A549 (cell line): ENCODE measurements at regions not wholly inside any gene's neighbourhood (a gene's known extent, or its start where the extent isn't known, plus 50 kb on each side); places are given as distances from the start of the nearest gene placed in this dataset.
A peak's percentile ranks its signal among the peaks of the same experiment; 100 is the strongest.
"Not testable (repeated sequence)": the region's sequence is repeated elsewhere in the genome, so short reads cannot be mapped to it uniquely, and the experiment has no call there.

Experiments used
- ATAC-seq, 2 experiments: fragments of 200-7000 bp in 1 of 2; fragments of >200 bp in 1 of 2; cut with Nextera tagmentation in 1 of 2; cut with Tn5 transposase in 1 of 2; 3 replicates each; pipeline versions ENCODE4 v1.8.0 to v1.9.1; 2018 to 2020; ENCODE audit warnings: mild to moderate bottlenecking in 1 of 2, moderate library complexity in 1 of 2
- CTCF ChIA-PET: fragments of 300-600 bp; sonication (Branson Sonifier 250); formaldehyde crosslinking; extraction: SDS; loops from one replicate; lab custom pipeline; 2021; ENCODE audit warnings: antibody characterized with exemption, inconsistent platforms; lab: Yijun Ruan, JAX
- POLR2A ChIA-PET: fragments of 350-600 bp; formaldehyde crosslinking; extraction: SDS; loops from one replicate; lab custom pipeline; 2021; ENCODE audit warnings: antibody characterized with exemption, inconsistent platforms; lab: Yijun Ruan, JAX
- DNase-seq, 2 experiments: peaks; one replicate each; pipeline versions ENCODE4 v3.0.0 to v3.0.0-alpha.2; 2011 to 2016; ENCODE audit warnings: low read depth in 1 of 2, low spot score in 1 of 2
- FAIRE-seq: peaks from 2 replicates; lab custom pipeline; 2011; peaks lifted over from hg19 to GRCh38; lab: Jason Lieb, UNC
- H3K27ac ChIP-seq, 2 experiments: fragments of >200 bp; sonication (Bioruptor Twin); formaldehyde crosslinking; 3 replicates each; pipeline ENCODE4 v1.5.1; 2016 to 2017
- H3K4me1 ChIP-seq: fragments of >200 bp; sonication (Bioruptor Twin); formaldehyde crosslinking; 3 replicates; pipeline ENCODE4 v1.6.1; 2016
- H3K4me2 ChIP-seq: fragments of >200 bp; sonication (Bioruptor Twin); formaldehyde crosslinking; 3 replicates; pipeline ENCODE4 v1.6.1; 2016
- H3K4me3 ChIP-seq: fragments of >200 bp; sonication (Bioruptor Twin); formaldehyde crosslinking; 3 replicates; pipeline ENCODE4 v1.5.1; 2016
- H3K9me3 ChIP-seq: fragments of >200 bp; sonication (Bioruptor Twin); formaldehyde crosslinking; 3 replicates; pipeline ENCODE4 v1.6.1; 2016
- CHD4 ChIP-seq: fragments of 200-600 bp; sonication (generic); IDR thresholded peaks from 2 replicates; pipeline ENCODE4 v1.6.1; 2016; ENCODE audit warnings: antibody characterized with exemption, mild to moderate bottlenecking, borderline replicate concordance
- ESRRA ChIP-seq: fragments of 150-350 bp; IDR thresholded peaks from 2 replicates; pipeline ENCODE4 v1.6.1; 2014; ENCODE audit warnings: mild to moderate bottlenecking, low read length, borderline replicate concordance
- GATA3 ChIP-seq: IDR thresholded peaks from 2 replicates; pipeline ENCODE4 v1.6.1; 2012; ENCODE audit warnings: borderline replicate concordance
- JUN ChIP-seq, 2 experiments: fragments of >200 bp; sonication (Bioruptor Twin); formaldehyde crosslinking; IDR thresholded peaks; 2 replicates in 1 of 2; 3 replicates in 1 of 2; pipeline ENCODE4 v1.6.1; 2016 to 2017
- MAFK ChIP-seq: fragments of 450-650 bp; IDR thresholded peaks from 2 replicates; pipeline ENCODE4 v1.6.1; 2014; ENCODE audit not compliant: partially characterized antibody
- MAZ ChIP-seq: fragments of 150-350 bp; IDR thresholded peaks from 2 replicates; pipeline ENCODE4 v1.6.1; 2014; ENCODE audit warnings: antibody characterized with exemption, low read depth, low read length, borderline replicate concordance
- NFE2L2 ChIP-seq: fragments of 150-350 bp; conservative IDR thresholded peaks from 2 replicates; pipeline ENCODE4 v1.6.1; 2014; ENCODE audit warnings: low read length
- RARB ChIP-seq: fragments of 250-450 bp; sonication (Bioruptor Pico); IDR thresholded peaks from 2 replicates; pipeline ENCODE4 v1.8.0; 2021; ENCODE audit warnings: mild to moderate bottlenecking, moderate library complexity
- RFX5 ChIP-seq: fragments of 450-650 bp; IDR thresholded peaks from 2 replicates; pipeline ENCODE4 v1.7.1; 2014; ENCODE audit warnings: antibody characterized with exemption, mild to moderate bottlenecking, moderate library complexity
- TP53 ChIP-seq: fragments of 250-450 bp; sonication (Bioruptor Pico); IDR thresholded peaks from 2 replicates; pipeline ENCODE4 v1.5.0; 2021; ENCODE audit warnings: mild to moderate bottlenecking, moderate library complexity
- ZSCAN20 ChIP-seq: fragments of 250-450 bp; sonication (Bioruptor Pico); IDR thresholded peaks from 2 replicates; pipeline ENCODE4 v1.8.0; 2022; ENCODE audit warnings: mild to moderate bottlenecking, moderate library complexity
- WGBS: methylation state at CpG from one replicate; pipeline ENCODE4 v1.1.6; 2017; ENCODE audit errors: missing lambda C conversion rate; 5-methylcytosine and 5-hydroxymethylcytosine counted together
- TF ChIP-seq, protein P1 (sequence below): IDR thresholded peaks from 2 replicates; pipeline ENCODE4 v1.6.1; 2012; ENCODE audit warnings: low read depth, borderline replicate concordance
- TF ChIP-seq, protein P2 (sequence below): fragments of 200-600 bp; sonication (generic); IDR thresholded peaks from 2 replicates; pipeline ENCODE4 v1.6.1; 2016; ENCODE audit warnings: antibody characterized with exemption, mild to moderate bottlenecking, moderate library complexity
- TF ChIP-seq, protein P3 (sequence below): fragments of 150-350 bp; IDR thresholded peaks from 2 replicates; pipeline ENCODE4 v1.6.1; 2014; ENCODE audit warnings: low read depth, mild to moderate bottlenecking, low read length
- TF ChIP-seq, protein P4 (sequence below): fragments of 450-650 bp; IDR thresholded peaks from 2 replicates; pipeline ENCODE4 v1.6.1; 2014; ENCODE audit warnings: antibody characterized with exemption
- TF ChIP-seq, protein P5 (sequence below): IDR thresholded peaks from 2 replicates; pipeline ENCODE4 v1.6.1; 2012

DNA sequence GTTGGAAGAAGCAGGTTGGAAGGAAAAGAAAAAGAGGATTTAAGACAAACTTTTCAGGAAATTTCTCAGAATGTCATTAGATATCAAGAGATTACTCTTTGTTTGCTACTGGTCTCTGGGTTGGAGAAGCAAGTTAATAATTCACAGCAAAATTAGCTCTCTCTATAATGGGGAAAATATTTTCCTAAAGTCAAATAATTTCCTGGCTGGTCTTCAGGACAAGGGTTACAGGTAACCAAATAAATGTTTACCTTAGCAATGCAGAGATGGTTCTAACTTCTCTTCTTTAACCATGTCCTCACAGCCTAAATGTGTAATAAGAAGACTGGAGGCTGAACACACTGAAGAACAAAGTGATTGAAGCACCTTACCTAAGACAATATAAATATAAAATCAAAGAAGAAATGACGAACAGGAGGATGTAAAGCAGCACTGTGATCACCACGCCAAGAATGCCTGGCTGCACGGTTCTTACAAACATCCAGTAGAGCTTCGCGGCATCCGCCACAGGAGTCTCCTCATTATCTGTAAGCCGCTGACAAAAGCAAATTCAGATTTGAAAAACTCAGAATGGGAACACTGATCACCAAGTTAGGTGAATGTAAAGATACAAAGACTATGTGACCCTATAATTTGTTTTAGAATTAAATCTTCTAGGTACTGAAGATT is 717.5 kb downstream of the TFAP2A start:
- WGBS = 62% methylated on average over 7 of the region's 7 CpGs
- Histone ChIP-seq H3K4me2 (peak overlapping the region; percentile 19; the same call in 1 of the 3 replicates), H3K9me3 (no peaks in the 10 kb centered on the region), H3K4me1 (no peaks in the 10 kb centered on the region), H3K27ac (no peak overlapping the region), H3K4me3 (no peak overlapping the region)
- POLR2A ChIA-PET = no interaction called here
- DNase-seq (no peak), FAIRE-seq (no peak), ATAC-seq (no peak)
- CTCF ChIA-PET = no interaction called here
- TF ChIP-seq, protein P1, sequence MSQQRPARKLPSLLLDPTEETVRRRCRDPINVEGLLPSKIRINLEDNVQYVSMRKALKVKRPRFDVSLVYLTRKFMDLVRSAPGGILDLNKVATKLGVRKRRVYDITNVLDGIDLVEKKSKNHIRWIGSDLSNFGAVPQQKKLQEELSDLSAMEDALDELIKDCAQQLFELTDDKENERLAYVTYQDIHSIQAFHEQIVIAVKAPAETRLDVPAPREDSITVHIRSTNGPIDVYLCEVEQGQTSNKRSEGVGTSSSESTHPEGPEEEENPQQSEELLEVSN = no peak
- TF ChIP-seq NFE2L2 (no peak), ESRRA (no peak), CHD4 (no peak), MAZ (no peak)

DNA sequence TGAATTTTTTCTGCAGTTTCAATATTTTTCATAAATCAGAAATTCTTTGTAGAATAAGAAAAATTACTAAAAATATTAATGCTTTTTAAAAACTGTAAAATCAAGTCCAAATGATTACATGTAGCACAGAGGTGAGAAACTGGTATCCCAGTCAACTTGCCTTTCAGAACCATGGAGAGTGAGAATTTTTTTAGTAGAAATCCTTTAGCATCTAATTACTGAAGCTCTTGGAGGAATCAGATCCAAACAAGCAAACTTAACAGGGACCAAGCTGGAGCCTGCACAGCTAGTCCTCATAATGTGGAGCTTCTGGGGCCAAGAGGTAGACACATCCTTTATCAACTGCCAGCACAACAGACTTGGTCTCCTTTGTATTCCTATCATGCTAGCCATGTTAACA is 724.5 kb downstream of the TFAP2A start:
- Histone ChIP-seq H3K4me2 (no peak overlapping the region), H3K9me3 (no peaks in the 10 kb centered on the region), H3K27ac (no peak overlapping the region), H3K4me3 (no peak overlapping the region), H3K4me1 (no peaks in the 10 kb centered on the region)
- TF ChIP-seq NFE2L2 = no peak
- TF ChIP-seq, protein P2, sequence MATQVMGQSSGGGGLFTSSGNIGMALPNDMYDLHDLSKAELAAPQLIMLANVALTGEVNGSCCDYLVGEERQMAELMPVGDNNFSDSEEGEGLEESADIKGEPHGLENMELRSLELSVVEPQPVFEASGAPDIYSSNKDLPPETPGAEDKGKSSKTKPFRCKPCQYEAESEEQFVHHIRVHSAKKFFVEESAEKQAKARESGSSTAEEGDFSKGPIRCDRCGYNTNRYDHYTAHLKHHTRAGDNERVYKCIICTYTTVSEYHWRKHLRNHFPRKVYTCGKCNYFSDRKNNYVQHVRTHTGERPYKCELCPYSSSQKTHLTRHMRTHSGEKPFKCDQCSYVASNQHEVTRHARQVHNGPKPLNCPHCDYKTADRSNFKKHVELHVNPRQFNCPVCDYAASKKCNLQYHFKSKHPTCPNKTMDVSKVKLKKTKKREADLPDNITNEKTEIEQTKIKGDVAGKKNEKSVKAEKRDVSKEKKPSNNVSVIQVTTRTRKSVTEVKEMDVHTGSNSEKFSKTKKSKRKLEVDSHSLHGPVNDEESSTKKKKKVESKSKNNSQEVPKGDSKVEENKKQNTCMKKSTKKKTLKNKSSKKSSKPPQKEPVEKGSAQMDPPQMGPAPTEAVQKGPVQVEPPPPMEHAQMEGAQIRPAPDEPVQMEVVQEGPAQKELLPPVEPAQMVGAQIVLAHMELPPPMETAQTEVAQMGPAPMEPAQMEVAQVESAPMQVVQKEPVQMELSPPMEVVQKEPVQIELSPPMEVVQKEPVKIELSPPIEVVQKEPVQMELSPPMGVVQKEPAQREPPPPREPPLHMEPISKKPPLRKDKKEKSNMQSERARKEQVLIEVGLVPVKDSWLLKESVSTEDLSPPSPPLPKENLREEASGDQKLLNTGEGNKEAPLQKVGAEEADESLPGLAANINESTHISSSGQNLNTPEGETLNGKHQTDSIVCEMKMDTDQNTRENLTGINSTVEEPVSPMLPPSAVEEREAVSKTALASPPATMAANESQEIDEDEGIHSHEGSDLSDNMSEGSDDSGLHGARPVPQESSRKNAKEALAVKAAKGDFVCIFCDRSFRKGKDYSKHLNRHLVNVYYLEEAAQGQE = peak; percentile 71
- TF ChIP-seq GATA3 = no peak
- no peak for TF ChIP-seq TP53
- no peak for TF ChIP-seq RFX5
- FAIRE-seq (no peak), ATAC-seq (no peak), DNase-seq (no peak)
- POLR2A ChIA-PET = no interaction called here
- CTCF ChIA-PET = interaction anchor here (0.6 kb wide), 1 partner anchor 11 kb away, joined by 3 read pairs; no protein-coding TSS in a partner anchor

DNA sequence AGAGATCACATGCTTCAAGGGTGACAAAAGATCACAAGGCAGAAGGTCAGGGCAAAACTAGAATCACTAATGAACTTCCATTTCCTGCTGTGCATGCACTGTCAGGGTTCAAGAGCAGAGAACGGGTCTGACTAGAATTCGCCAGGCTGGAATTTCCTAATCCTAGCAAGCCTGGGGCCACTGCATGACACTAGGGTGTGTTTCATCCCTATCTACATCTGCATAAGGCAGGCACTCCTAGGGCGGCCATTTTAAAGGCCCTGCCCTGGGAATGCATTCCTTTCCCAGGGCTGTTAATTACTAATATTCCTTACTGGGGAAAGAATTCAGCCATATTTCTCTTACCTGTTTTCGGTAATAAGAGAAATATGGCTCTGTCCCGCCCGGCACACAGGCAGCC is 734.1 kb downstream of the TFAP2A start:
- H3K4me3 ChIP-seq, H3K9me3 ChIP-seq, H3K4me1 ChIP-seq, H3K27ac ChIP-seq, FAIRE-seq, ATAC-seq, POLR2A ChIA-PET, DNase-seq, CTCF ChIA-PET, H3K4me2 ChIP-seq: not testable (repeated sequence)
- 79% methylated on average over 6 of the region's 6 CpGs for WGBS

DNA sequence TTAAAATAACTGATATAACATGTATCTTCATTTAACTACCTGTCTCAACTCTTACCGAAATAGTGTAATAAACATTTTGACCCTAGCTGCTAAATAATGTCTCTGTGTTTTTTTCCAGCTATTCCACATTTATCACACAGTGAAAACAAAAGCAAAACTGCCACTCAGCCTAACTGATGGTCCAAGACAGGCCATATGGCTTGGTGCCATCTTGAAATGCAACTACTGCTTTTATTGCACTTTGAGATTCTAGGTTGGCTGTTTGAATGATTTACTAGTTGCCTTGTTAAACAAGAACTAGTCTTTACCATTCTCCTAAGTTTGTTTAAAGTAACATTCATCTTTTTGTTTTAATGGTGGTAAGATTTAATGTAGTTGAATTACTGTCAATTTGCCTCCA is 739.8 kb downstream of the TFAP2A start:
- 65% methylated on average over 1 of the region's 1 CpG for WGBS
- CTCF ChIA-PET = interaction anchor here (1.1 kb wide), 1 partner anchor 10 kb away, joined by 3 read pairs; no protein-coding TSS in a partner anchor
- no peak for FAIRE-seq
- Histone ChIP-seq H3K9me3 (no peaks in the 10 kb centered on the region), H3K4me3 (no peak overlapping the region), H3K27ac (no peak overlapping the region), H3K4me1 (no peaks in the 10 kb centered on the region), H3K4me2 (no peak overlapping the region)
- no peak for DNase-seq
- TF ChIP-seq CHD4 = no peak
- TF ChIP-seq, protein P3, sequence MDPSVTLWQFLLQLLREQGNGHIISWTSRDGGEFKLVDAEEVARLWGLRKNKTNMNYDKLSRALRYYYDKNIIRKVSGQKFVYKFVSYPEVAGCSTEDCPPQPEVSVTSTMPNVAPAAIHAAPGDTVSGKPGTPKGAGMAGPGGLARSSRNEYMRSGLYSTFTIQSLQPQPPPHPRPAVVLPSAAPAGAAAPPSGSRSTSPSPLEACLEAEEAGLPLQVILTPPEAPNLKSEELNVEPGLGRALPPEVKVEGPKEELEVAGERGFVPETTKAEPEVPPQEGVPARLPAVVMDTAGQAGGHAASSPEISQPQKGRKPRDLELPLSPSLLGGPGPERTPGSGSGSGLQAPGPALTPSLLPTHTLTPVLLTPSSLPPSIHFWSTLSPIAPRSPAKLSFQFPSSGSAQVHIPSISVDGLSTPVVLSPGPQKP = no peak
- no peak for TF ChIP-seq RARB (CRISPR knock-in tag)
- TF ChIP-seq JUN (IDR thresholded peaks at IDR 0.05) = no peak
- TF ChIP-seq ZSCAN20 = no peak
- TF ChIP-seq, protein P4, sequence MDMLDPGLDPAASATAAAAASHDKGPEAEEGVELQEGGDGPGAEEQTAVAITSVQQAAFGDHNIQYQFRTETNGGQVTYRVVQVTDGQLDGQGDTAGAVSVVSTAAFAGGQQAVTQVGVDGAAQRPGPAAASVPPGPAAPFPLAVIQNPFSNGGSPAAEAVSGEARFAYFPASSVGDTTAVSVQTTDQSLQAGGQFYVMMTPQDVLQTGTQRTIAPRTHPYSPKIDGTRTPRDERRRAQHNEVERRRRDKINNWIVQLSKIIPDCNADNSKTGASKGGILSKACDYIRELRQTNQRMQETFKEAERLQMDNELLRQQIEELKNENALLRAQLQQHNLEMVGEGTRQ = no peak
- TF ChIP-seq MAFK = no peak
- TF ChIP-seq, protein P5, sequence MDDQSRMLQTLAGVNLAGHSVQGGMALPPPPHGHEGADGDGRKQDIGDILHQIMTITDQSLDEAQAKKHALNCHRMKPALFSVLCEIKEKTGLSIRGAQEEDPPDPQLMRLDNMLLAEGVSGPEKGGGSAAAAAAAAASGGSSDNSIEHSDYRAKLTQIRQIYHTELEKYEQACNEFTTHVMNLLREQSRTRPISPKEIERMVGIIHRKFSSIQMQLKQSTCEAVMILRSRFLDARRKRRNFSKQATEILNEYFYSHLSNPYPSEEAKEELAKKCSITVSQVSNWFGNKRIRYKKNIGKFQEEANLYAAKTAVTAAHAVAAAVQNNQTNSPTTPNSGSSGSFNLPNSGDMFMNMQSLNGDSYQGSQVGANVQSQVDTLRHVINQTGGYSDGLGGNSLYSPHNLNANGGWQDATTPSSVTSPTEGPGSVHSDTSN = no peak
- POLR2A ChIA-PET = no interaction called here
- ATAC-seq = no peak
